ENCODE measurements at regions not wholly inside any gene's neighbourhood (a gene's known extent, or its start where the extent isn't known, plus 50 kb on each side); places are given as distances from the start of the nearest gene placed in this dataset.
"Not testable (repeated sequence)": the region's sequence is repeated elsewhere in the genome, so short reads cannot be mapped to it uniquely, and the experiment has no call there.

GRCh38 chr10:34957531-34957930, 132.6 kb downstream of the CUL2 start:
- H3K9me3 ChIP-seq = no peaks in the 10 kb centered on the region
- no peak for DNase-seq (ENCODE audit: low spot score)
- H3K27ac ChIP-seq = no peak overlapping the region
- ATAC-seq (ENCODE audit: insufficient number of reproducible peaks, low FRiP score, low read depth) = no peak
- no peaks in the 10 kb centered on the region for H3K36me3 ChIP-seq
- TF ChIP-seq CTCF (IDR thresholded peaks at IDR 0.05) = no peak
- H3K4me1 ChIP-seq (ENCODE audit: control insufficient read depth in 1 of 2, low read depth in 2 of 2) = no peaks in the 10 kb centered on the region
- H3K27me3 ChIP-seq (replicated peaks; ENCODE audit: insufficient read depth) = no peaks in the 10 kb centered on the region
- H3K4me3 ChIP-seq = no peak overlapping the region

GRCh38 chr10:34956756-34957155, 133.4 kb downstream of the CUL2 start:
- Histone ChIP-seq H3K36me3 (no peaks in the 10 kb centered on the region), H3K27me3 (replicated peaks; ENCODE audit: insufficient read depth) (no peaks in the 10 kb centered on the region), H3K9me3 (no peaks in the 10 kb centered on the region), H3K4me3 (no peak overlapping the region), H3K4me1 (ENCODE audit: control insufficient read depth in 1 of 2, low read depth in 2 of 2) (no peaks in the 10 kb centered on the region), H3K27ac (no peak overlapping the region)
- DNase-seq (ENCODE audit: low spot score) (no peak), ATAC-seq (ENCODE audit: insufficient number of reproducible peaks, low FRiP score, low read depth) (no peak)
- TF ChIP-seq CTCF (IDR thresholded peaks at IDR 0.05) = no peak

- ATAC-seq (ENCODE audit: insufficient number of reproducible peaks, low FRiP score, low read depth) = no peak
- no peaks in the 10 kb centered on the region for H3K36me3 ChIP-seq
These were observed 134.8 kb downstream of the CUL2 start for GRCh38 chr10:34955391-34955790.

GRCh38 chr10:34954142-34954541, 136.0 kb downstream of the CUL2 start:
- Histone ChIP-seq H3K9me3 (no peaks in the 10 kb centered on the region), H3K27me3 (replicated peaks; ENCODE audit: insufficient read depth) (no peaks in the 10 kb centered on the region), H3K27ac (no peak overlapping the region), H3K4me1 (ENCODE audit: control insufficient read depth in 1 of 2, low read depth in 2 of 2) (no peaks in the 10 kb centered on the region), H3K4me3 (no peak overlapping the region), H3K36me3 (no peaks in the 10 kb centered on the region)
- DNase-seq (ENCODE audit: low spot score) (no peak), ATAC-seq (ENCODE audit: insufficient number of reproducible peaks, low FRiP score, low read depth) (no peak)
- no peak for TF ChIP-seq CTCF (IDR thresholded peaks at IDR 0.05)

More at GRCh38 chr10:34955391-34955790, 134.8 kb downstream of the CUL2 start:
- Histone ChIP-seq H3K4me3 (no peak overlapping the region), H3K4me1 (ENCODE audit: control insufficient read depth in 1 of 2, low read depth in 2 of 2) (no peaks in the 10 kb centered on the region), H3K27ac (no peak overlapping the region), H3K27me3 (replicated peaks; ENCODE audit: insufficient read depth) (no peaks in the 10 kb centered on the region), H3K9me3 (no peaks in the 10 kb centered on the region)
- DNase-seq (ENCODE audit: low spot score) = no peak
- no peak for TF ChIP-seq CTCF (IDR thresholded peaks at IDR 0.05)

GRCh38 chr10:34951263-34951887, 136.3 kb upstream of the PARD3 start:
- not testable (repeated sequence) for ATAC-seq (ENCODE audit: insufficient number of reproducible peaks, low FRiP score, low read depth); H3K4me1 ChIP-seq (ENCODE audit: control insufficient read depth in 1 of 2, low read depth in 2 of 2); H3K9me3 ChIP-seq; H3K36me3 ChIP-seq; DNase-seq (ENCODE audit: low spot score); H3K27ac ChIP-seq; H3K4me3 ChIP-seq; H3K27me3 ChIP-seq (replicated peaks; ENCODE audit: insufficient read depth)

- H3K27ac ChIP-seq; ATAC-seq (ENCODE audit: insufficient number of reproducible peaks, low FRiP score, low read depth); H3K4me3 ChIP-seq; H3K9me3 ChIP-seq; H3K4me1 ChIP-seq (ENCODE audit: control insufficient read depth in 1 of 2, low read depth in 2 of 2); H3K36me3 ChIP-seq; H3K27me3 ChIP-seq (replicated peaks; ENCODE audit: insufficient read depth); DNase-seq (ENCODE audit: low spot score): not testable (repeated sequence)
These were observed 130.9 kb upstream of the PARD3 start for GRCh38 chr10:34945951-34946522.
